ENCODE measurements at regions not wholly inside any gene's neighbourhood (a gene's known extent, or its start where the extent isn't known, plus 50 kb on each side); places are given as distances from the start of the nearest gene placed in this dataset.

DNA sequence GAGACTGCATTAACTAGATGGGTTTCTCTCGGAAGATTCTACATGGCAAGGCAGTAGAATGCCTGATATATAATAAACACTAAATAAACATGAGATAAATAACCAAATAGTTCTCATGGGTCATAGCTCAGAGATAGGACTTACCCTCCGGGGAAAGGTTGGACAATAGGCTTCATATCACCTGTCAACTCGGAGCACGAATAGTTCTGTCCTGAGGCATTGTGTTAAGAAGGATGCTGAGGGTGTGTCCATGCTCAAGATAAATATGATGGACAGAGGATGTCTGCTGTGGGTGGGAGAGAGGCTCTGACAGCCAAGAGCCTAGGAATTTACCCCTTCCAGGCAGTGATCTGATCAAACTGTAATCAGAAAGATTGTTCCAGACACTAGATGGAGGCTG lies 474.0 kb downstream of the MIAT start:
- intact Hi-C loops (cut with DNase I), result no loop called here
- DNase-seq (no peak), ATAC-seq (ENCODE audit: poor library complexity) (no peak)

- no peak for ATAC-seq (ENCODE audit: poor library complexity)
- intact Hi-C loops (cut with DNase I), result no loop called here
- no peak for DNase-seq
Measured at GRCh38 chr22:27132400-27132799, 475.0 kb downstream of the MIAT start.

DNA sequence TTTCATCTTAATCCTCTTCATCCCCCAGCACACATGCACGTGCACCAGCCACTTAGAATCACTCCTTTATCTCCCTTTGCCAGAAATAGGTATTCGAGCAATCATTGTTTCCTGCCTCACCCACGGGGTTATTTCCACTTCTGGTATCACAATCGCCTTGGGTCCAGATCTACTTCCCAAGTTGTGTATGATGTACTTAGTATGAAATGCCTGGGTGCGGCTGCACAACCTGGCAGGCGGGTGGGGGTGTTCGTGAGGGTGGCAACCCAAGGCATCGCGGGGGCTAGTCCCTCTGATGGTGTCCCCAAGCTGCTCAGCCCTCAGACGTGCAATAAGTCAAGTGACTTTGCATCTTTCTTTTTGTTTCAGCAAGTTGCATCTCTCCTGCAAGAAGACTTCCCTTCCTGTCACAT lies 475.6 kb downstream of the MIAT start:
- ATAC-seq (ENCODE audit: poor library complexity) (no peak), DNase-seq (no peak)
- intact Hi-C loops (cut with DNase I), result no loop called here

DNA sequence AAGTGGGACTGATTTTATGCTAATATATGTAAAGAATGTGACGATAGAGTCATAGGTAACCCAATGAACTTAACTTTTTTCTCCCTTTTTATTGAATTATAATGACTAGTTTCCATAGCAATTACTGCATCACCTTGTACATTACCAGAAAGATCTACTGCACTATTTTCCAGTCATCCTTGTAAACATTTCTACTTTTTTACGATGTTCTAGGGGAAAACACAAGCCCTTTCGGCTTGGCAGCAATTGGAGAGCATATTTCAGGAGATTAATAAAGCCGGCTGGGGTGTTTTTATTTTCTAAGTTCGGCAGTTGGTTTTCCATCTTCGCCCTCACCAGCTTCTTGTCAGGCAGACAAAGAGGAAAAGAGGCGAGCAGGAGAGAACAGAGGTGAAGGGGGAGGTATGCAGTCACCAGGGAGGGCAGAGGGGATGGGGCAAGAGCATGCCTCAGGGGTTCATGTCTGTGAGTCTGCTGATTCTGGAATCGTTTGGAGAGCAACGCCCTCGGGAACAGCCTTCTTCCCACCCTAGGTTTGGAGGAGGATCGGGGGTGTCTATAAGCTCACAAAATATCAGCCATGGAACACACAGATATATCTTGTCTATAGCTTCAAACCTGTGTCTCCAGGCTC lies 476.4 kb downstream of the MIAT start:
- DNase-seq (no peak), ATAC-seq (ENCODE audit: poor library complexity) (no peak)
- intact Hi-C loops (cut with DNase I), result no loop called here

DNA sequence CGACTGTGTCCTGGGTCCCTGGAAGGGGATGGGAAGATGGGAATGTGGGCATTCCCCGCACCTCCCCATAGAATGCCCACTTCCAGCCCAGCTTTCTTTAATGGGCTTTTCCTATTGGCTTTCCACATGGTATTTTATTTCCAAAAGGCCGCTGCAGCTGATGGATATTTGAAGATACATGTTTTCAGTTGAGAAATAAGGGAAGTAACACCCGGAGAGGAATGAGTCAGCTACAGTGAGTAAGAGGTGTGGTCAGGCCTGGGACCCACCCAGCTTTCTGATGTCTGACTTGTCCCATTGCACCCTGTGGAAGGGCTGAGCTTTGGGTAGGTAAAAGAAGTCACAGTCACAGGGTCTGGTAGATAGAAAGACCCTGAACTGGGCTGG lies 476.9 kb downstream of the MIAT start:
- ATAC-seq (ENCODE audit: poor library complexity), result peak; percentile 77
- intact Hi-C loops (cut with DNase I), result no loop called here
- peak; percentile 57 for DNase-seq

DNA sequence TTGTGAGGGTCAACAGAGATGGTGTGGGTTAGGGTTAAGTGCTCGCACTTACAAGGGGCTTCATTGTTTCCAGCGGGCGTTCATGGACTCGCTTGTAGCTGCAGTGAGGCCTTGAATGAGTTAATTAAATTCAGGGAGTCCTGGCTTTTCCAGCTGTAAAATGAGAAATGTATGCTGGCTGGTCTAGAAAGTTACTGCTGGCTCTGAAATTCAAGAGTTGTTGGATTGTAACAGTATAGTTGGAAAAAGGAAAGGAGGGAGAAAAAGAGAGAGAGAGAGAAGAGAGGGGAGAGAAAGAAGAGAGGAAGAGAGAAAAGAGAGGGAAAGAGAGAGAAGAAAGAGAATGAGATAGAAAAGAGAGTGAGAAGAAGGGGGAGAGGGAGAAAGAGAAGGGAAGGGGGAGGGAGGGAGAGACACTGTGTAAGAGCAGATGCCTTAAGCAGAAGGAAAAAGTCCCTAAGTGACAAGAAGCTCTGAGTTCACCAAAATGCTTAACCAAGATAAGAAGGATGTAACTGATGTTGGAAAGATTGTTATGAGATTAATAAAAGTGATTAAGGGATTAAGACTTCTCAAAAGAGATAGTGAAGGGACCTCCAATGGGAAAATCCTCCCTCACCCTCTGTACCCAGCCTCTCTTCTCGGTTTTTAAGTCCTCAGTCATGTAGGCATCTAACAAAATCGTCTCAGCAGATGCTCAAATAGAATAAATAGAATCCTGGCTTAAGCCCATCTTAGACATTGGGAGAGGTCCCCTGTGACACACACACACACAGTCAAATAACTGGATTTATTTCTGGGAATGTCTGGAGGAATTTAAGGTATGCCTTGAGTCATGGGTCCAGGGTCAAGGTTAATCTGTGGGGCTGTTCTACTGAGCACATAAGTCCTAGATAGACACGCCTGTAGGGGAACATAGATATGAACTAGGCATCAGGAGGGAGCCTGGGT lies 477.9 kb downstream of the MIAT start:
- intact Hi-C loops (cut with DNase I), result no loop called here
- ATAC-seq (ENCODE audit: poor library complexity) (no peak), DNase-seq (no peak)

DNA sequence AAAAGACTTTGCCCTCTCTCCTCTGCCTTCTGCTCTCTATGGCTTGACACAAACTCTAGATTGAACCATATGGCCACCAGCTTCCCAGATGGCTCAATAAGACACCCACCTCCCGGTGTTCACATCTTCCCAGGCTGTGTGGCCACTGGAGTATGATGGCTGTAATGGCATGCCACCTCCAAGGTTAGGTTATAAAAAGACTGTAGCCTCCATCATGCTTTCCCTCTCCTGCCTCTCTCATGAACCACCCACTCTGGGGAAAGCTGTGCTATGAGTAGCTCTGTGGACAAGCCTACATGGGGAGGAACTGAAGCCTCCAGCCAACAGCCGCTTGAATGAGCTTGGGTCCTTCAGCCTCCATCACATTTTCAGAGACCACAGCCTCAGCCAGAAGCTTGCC lies 479.2 kb downstream of the MIAT start:
- no peak for ATAC-seq (ENCODE audit: poor library complexity)
- intact Hi-C loops (cut with DNase I), result no loop called here
- DNase-seq, result no peak

DNA sequence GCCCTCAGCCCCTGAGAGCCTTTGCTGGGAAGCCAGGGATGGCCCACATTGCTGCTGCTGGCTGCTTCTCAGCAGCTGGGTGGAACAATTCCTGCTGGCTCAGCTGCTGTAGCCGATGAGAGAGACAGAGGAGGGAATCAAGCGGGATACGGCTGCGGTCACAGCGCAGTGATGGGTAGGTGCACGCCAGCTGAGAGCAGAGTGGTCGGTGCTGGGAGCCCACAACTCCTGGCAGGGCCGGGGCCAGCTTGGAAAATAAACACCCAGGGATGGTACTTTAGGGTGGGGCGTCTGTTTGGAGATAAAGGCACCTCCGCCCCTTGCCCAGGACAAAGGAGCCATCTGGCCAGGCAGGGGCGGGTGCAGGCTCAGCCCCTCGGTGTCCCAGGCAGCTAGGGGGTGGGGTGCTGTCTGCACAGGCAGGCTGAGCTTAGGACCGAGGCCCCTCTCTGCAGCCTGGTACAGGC lies 480.5 kb downstream of the MIAT start:
- DNase-seq, result no peak
- intact Hi-C loops (cut with DNase I), result no loop called here
- ATAC-seq (ENCODE audit: poor library complexity), result no peak

DNA sequence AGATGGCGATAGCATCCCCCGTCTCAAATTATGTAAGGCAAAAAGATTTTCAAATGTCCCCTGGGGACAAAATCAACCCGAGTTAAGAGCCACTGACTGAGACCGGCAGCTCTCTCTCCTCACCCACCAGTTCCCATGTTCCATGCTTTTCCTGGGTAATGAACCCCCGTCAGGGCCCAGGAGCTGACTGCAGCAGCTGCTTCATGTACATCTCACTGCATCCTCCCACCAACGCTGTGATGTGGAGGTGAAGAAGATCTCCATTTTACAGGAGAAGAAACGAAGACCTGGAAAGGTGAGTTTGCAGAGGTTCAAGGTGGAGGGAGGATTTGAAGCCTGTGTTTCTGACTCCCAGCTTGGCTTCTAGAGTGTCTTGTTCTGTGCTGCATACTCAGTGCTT lies 481.1 kb downstream of the MIAT start:
- intact Hi-C loops (cut with DNase I), result no loop called here
- ATAC-seq (ENCODE audit: poor library complexity) (no peak), DNase-seq (no peak)

GRCh38 chr22:27139935-27140511 lies 482.6 kb downstream of the MIAT start:
- ATAC-seq (ENCODE audit: poor library complexity) (no peak), DNase-seq (no peak)
- intact Hi-C loops (cut with DNase I), result no loop called here

- ATAC-seq (ENCODE audit: poor library complexity), result no peak
- no peak for DNase-seq
- intact Hi-C loops (cut with DNase I), result no loop called here
Measured at GRCh38 chr22:27142286-27142685, 484.9 kb downstream of the MIAT start.

DNA sequence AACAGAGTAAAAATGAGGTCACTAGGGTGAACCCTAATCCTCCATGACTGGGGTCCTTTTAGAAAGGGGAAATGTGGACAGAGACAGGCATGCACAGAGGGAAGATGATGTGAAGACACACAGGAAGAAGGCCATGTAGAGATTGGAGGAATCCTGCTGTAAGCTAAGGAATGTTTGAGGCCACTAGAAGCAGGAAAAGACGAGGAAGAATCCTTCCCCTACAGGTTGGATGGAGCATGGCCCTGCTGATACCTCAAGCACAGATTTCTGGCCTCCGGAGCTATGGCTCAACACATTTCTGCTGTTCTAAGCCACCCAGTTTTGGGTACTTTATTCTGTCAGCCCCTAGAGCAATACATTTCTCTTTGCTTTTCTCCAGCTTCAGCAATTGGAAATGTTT lies 486.9 kb downstream of the MIAT start:
- DNase-seq (no peak), ATAC-seq (ENCODE audit: poor library complexity) (no peak)
- intact Hi-C loops (cut with DNase I), result no loop called here

GRCh38 chr22:27146866-27147633 lies 489.7 kb downstream of the MIAT start:
- intact Hi-C loops (cut with DNase I), result no loop called here
- DNase-seq (no peak), ATAC-seq (ENCODE audit: poor library complexity) (no peak)

GRCh38 chr22:27148055-27148454 lies 490.7 kb downstream of the MIAT start:
- ATAC-seq (ENCODE audit: poor library complexity), result no peak
- intact Hi-C loops (cut with DNase I), result no loop called here
- DNase-seq, result no peak

DNA sequence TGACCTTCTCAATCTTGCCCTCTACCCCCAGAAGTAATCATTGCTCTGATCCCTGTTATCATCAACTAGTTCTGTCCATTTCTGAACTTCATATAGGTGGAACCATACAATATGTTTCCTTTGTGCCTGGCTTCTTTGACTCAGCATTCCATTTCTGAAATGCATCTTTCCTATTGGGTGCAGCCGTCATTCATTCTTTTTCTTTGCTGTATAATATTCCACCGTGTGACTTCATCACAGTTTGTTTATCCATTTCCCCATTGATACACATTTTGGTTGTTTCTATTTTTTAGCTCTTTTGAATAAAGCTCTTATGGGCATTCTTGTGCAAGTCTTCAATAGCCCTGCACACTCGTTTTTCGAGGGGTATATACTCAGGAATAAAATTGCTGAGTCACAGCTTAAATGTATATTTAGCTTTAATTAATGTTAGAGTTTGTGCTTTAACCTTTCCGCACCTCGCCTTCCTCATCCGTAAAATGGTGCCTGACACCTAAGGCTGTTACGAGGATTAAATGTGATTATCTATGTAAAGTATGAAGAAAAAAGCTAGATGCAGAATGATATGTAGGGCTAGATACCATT lies 491.6 kb downstream of the MIAT start:
- DNase-seq (no peak), ATAC-seq (ENCODE audit: poor library complexity) (no peak)
- intact Hi-C loops (cut with DNase I), result no loop called here

GRCh38 chr22:27149921-27150543 lies 492.6 kb downstream of the MIAT start:
- intact Hi-C loops (cut with DNase I), result no loop called here
- ATAC-seq (ENCODE audit: poor library complexity) (peak; percentile 31), DNase-seq (no peak)

GRCh38 chr22:27150544-27150941 lies 493.2 kb downstream of the MIAT start:
- DNase-seq (no peak), ATAC-seq (ENCODE audit: poor library complexity) (peak; percentile 15)
- intact Hi-C loops (cut with DNase I), result no loop called here

DNA sequence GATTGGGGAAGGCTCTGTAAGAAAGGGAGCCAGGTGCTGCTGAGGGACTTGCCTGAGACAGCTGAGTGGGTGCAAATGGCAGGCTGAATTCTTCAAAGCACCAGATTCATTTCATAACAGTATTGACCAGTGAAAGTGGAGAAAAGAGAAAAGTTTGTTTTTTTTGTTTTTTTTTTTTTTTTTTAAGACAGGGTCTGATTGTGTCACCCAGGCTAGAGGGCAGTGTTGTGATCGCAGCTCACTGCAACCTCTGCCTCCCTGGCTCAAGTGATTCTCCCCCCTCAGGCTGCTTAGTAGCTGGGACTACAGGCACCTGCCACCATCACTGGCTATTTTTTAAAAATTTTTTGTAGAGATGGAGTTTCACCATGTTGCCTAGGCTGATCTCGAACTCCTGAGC lies 494.0 kb downstream of the MIAT start:
- ATAC-seq (ENCODE audit: poor library complexity) (no peak), DNase-seq (no peak)
- intact Hi-C loops (cut with DNase I), result no loop called here

All from Right ventricle myocardium superior (tissue), 1 donor.